ENCODE measurements at regions not wholly inside any gene's neighbourhood (a gene's known extent, or its start where the extent isn't known, plus 50 kb on each side); places are given as distances from the start of the nearest gene placed in this dataset.

DNA sequence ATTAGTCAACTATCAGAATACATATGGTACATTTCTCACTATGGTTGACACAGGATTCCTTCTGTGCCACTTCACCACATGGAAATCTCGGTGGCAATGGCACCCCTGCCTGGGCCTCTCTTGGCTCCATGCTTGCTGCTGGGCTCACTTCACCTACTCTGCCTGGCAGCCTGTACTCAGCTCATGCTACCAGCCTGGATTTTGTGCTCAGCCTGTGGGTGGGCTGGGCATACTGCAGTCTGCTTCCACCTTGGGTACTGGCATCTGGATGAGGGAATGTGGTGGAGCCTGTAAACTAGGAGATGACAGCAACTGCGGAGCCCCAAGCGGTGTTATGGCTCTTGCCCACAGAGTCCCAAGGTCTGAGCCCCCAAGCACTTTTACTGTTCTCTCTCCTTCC is 604.1 kb downstream of the MTRR start:
- Histone ChIP-seq H3K4me1 (ENCODE audit: control insufficient read depth in 1 of 2, low read depth in 2 of 2) (no peaks in the 10 kb centered on the region), H3K4me3 (no peak overlapping the region), H3K27me3 (replicated peaks; ENCODE audit: insufficient read depth) (no peaks in the 10 kb centered on the region), H3K27ac (no peak overlapping the region), H3K9me3 (peaks cover 4% of the 10 kb centered on the region), H3K36me3 (no peaks in the 10 kb centered on the region)
- TF ChIP-seq, protein P1, sequence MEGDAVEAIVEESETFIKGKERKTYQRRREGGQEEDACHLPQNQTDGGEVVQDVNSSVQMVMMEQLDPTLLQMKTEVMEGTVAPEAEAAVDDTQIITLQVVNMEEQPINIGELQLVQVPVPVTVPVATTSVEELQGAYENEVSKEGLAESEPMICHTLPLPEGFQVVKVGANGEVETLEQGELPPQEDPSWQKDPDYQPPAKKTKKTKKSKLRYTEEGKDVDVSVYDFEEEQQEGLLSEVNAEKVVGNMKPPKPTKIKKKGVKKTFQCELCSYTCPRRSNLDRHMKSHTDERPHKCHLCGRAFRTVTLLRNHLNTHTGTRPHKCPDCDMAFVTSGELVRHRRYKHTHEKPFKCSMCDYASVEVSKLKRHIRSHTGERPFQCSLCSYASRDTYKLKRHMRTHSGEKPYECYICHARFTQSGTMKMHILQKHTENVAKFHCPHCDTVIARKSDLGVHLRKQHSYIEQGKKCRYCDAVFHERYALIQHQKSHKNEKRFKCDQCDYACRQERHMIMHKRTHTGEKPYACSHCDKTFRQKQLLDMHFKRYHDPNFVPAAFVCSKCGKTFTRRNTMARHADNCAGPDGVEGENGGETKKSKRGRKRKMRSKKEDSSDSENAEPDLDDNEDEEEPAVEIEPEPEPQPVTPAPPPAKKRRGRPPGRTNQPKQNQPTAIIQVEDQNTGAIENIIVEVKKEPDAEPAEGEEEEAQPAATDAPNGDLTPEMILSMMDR (IDR thresholded peaks at IDR 0.05) = no peak
- no peak for DNase-seq (ENCODE audit: low spot score)
- no peak for ATAC-seq (ENCODE audit: insufficient number of reproducible peaks, low FRiP score, low read depth)

- Histone ChIP-seq H3K4me1 (ENCODE audit: control insufficient read depth in 1 of 2, low read depth in 2 of 2) (no peaks in the 10 kb centered on the region), H3K27ac (no peak overlapping the region), H3K9me3 (peaks cover 4% of the 10 kb centered on the region), H3K4me3 (no peak overlapping the region), H3K36me3 (no peaks in the 10 kb centered on the region), H3K27me3 (replicated peaks; ENCODE audit: insufficient read depth) (no peaks in the 10 kb centered on the region)
- TF ChIP-seq, protein P1 (IDR thresholded peaks at IDR 0.05) = no peak
- DNase-seq (ENCODE audit: low spot score) (no peak), ATAC-seq (ENCODE audit: insufficient number of reproducible peaks, low FRiP score, low read depth) (no peak)
Measured at GRCh38 chr5:8473827-8474568, 605.0 kb downstream of the MTRR start.

- no peaks in the 10 kb centered on the region for H3K27me3 ChIP-seq (replicated peaks; ENCODE audit: insufficient read depth)
- ATAC-seq (ENCODE audit: insufficient number of reproducible peaks, low FRiP score, low read depth) (no peak), DNase-seq (ENCODE audit: low spot score) (no peak)
- no peaks in the 10 kb centered on the region for H3K4me1 ChIP-seq (ENCODE audit: control insufficient read depth in 1 of 2, low read depth in 2 of 2)
- no peaks in the 10 kb centered on the region for H3K36me3 ChIP-seq
- H3K4me3 ChIP-seq = no peak overlapping the region
- TF ChIP-seq, protein P1 (IDR thresholded peaks at IDR 0.05) = no peak
- no peak overlapping the region for H3K27ac ChIP-seq
- peaks cover 4% of the 10 kb centered on the region for H3K9me3 ChIP-seq
Measured at GRCh38 chr5:8474569-8474930, 605.6 kb downstream of the MTRR start.

DNA sequence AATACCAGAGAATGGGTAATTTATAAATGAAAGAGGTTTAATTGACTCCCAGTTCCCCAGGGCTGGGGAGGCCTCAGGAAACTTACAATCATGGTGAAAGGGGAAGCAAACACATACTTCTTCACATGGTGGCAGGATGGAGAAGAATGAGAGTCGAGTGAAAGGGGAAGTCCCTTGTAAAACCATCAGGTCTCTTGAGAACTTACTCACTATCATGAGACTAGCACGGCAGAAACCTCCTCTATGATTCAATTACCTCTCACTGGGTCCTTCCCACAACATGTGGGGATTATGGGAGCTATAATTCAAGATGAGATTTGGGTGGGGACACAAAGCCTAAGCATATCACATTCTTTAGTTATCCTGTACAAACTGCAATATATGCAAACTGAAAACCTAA is 609.4 kb downstream of the MTRR start:
- TF ChIP-seq, protein P1 (IDR thresholded peaks at IDR 0.05) = no peak
- no peak for DNase-seq (ENCODE audit: low spot score)
- Histone ChIP-seq H3K27me3 (replicated peaks; ENCODE audit: insufficient read depth) (no peaks in the 10 kb centered on the region), H3K4me1 (ENCODE audit: control insufficient read depth in 1 of 2, low read depth in 2 of 2) (no peaks in the 10 kb centered on the region), H3K9me3 (no peaks in the 10 kb centered on the region), H3K27ac (no peak overlapping the region), H3K4me3 (no peak overlapping the region), H3K36me3 (no peaks in the 10 kb centered on the region)
- ATAC-seq (ENCODE audit: insufficient number of reproducible peaks, low FRiP score, low read depth) = no peak

DNA sequence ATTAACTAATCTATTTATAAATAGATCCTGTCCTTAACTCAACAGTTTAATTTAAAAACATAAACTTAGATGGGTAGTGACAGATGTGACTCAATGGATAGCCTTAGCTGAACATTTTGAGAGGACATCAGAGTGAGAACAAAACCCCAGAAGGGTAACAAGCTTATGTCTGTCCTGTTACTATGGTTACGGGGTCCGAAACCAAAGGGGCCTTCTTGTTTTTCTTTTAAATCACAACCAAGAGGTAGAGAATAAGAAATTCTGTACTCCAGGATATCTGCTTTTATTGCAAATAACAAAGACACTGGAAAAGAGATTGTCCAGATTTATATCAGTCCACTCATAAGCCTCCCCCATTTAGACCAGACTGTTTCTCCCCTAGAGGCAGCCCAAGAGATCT is 612.1 kb downstream of the MTRR start:
- Histone ChIP-seq H3K4me3 (no peak overlapping the region), H3K36me3 (no peaks in the 10 kb centered on the region), H3K9me3 (no peaks in the 10 kb centered on the region), H3K4me1 (ENCODE audit: control insufficient read depth in 1 of 2, low read depth in 2 of 2) (no peaks in the 10 kb centered on the region), H3K27me3 (replicated peaks; ENCODE audit: insufficient read depth) (no peaks in the 10 kb centered on the region), H3K27ac (no peak overlapping the region)
- DNase-seq (ENCODE audit: low spot score) (no peak), ATAC-seq (ENCODE audit: insufficient number of reproducible peaks, low FRiP score, low read depth) (no peak)
- TF ChIP-seq, protein P1 (IDR thresholded peaks at IDR 0.05) = no peak

Measured in thoracic aorta (tissue), 2 donors.